Neural progenitor cell (in vitro differentiated cells): ENCODE measurements at regions not wholly inside any gene's neighbourhood (a gene's known extent, or its start where the extent isn't known, plus 50 kb on each side); places are given as distances from the start of the nearest gene placed in this dataset.

Experiments used
- DNase-seq: peaks from one replicate; pipeline ENCODE4 v3.0.0-alpha.2; 2016; ENCODE audit warnings: low spot score
- H2AFZ ChIP-seq: fragments of 200-600 bp; sonication (generic); replicated peaks from 2 replicates; pipeline ENCODE4 v1.6.1; 2016; ENCODE audit warnings: antibody characterized with exemption
- H3F3A ChIP-seq: fragments of 200-600 bp; sonication (generic); 2 replicates; pipeline ENCODE4 v1.6.1; 2016; ENCODE audit warnings: antibody characterized with exemption, low read depth
- H3K27ac ChIP-seq: fragments of 200-600 bp; sonication (generic); 2 replicates; pipeline ENCODE4 v1.5.1; 2016; ENCODE audit warnings: mild to moderate bottlenecking
- H3K27me3 ChIP-seq: fragments of 200-600 bp; sonication (generic); 2 replicates; pipeline ENCODE4 v1.6.1; 2016; ENCODE audit warnings: mild to moderate bottlenecking, moderate library complexity
- H3K36me3 ChIP-seq: fragments of 200-600 bp; sonication (generic); 2 replicates; pipeline ENCODE4 v1.5.1; 2016
- H3K4me1 ChIP-seq: fragments of 200-600 bp; sonication (generic); 2 replicates; pipeline ENCODE4 v1.6.1; 2016; ENCODE audit warnings: mixed run types
- H3K4me2 ChIP-seq: fragments of 200-600 bp; sonication (generic); 2 replicates; pipeline ENCODE4 v1.6.1; 2016
- H3K4me3 ChIP-seq: fragments of 200-600 bp; sonication (generic); 2 replicates; pipeline ENCODE4 v1.5.1; 2016
- H3K79me2 ChIP-seq: fragments of 200-600 bp; sonication (generic); 2 replicates; pipeline ENCODE4 v1.6.1; 2016; ENCODE audit warnings: low read depth
- H3K9ac ChIP-seq: fragments of 200-600 bp; sonication (generic); 2 replicates; pipeline ENCODE4 v1.6.1; 2016
- H3K9me3 ChIP-seq: fragments of 200-600 bp; sonication (generic); 2 replicates; pipeline ENCODE4 v1.5.1; 2016; ENCODE audit warnings: low read depth
- H4K20me1 ChIP-seq: fragments of 200-600 bp; sonication (generic); 2 replicates; pipeline ENCODE4 v1.6.1; 2016; ENCODE audit warnings: low read depth
- H3K27ac Mint-ChIP-seq: 3 replicates; pipeline ENCODE4 v1.8.0; 2021; ENCODE audit warnings: mixed read lengths
- H3K27me3 Mint-ChIP-seq: 2 replicates; pipeline ENCODE4 v1.8.0; 2022; ENCODE audit warnings: low read depth, mild to moderate bottlenecking, inconsistent platforms, moderate library complexity, mixed read lengths; ENCODE audit not compliant: insufficient read depth
- H3K36me3 Mint-ChIP-seq: 3 replicates; pipeline ENCODE4 v1.8.0; 2021; ENCODE audit warnings: mixed read lengths
- H3K4me1 Mint-ChIP-seq: 3 replicates; pipeline ENCODE4 v1.8.0; 2021; ENCODE audit warnings: mixed read lengths
- H3K4me3 Mint-ChIP-seq: 3 replicates; pipeline ENCODE4 v1.8.0; 2021; ENCODE audit warnings: mild to moderate bottlenecking, moderate library complexity, mixed read lengths
- H3K9me3 Mint-ChIP-seq: 3 replicates; pipeline ENCODE4 v1.8.0; 2020; ENCODE audit warnings: mixed read lengths
- CTCF ChIP-seq: fragments of 200-600 bp; sonication (generic); IDR thresholded peaks from 2 replicates; pipeline ENCODE4 v1.5.1; 2017; ENCODE audit warnings: antibody characterized with exemption, mild to moderate bottlenecking
- EZH2 ChIP-seq: fragments of 200-600 bp; sonication (generic); IDR thresholded peaks from 2 replicates; pipeline ENCODE4 v1.6.1; 2017; ENCODE audit warnings: antibody characterized with exemption, mild to moderate bottlenecking, moderate library complexity
- EZH2phosphoT487 ChIP-seq: fragments of 200-600 bp; sonication (generic); IDR thresholded peaks from 2 replicates; pipeline ENCODE4 v1.6.1; 2017; ENCODE audit warnings: antibody characterized with exemption

GRCh38 chr7:117997862-117998825 is 124.9 kb upstream of the CTTNBP2 start:
- no peaks in the 10 kb centered on the region for H3K27me3 ChIP-seq
- H3K27ac Mint-ChIP-seq, result no peak overlapping the region

DNA sequence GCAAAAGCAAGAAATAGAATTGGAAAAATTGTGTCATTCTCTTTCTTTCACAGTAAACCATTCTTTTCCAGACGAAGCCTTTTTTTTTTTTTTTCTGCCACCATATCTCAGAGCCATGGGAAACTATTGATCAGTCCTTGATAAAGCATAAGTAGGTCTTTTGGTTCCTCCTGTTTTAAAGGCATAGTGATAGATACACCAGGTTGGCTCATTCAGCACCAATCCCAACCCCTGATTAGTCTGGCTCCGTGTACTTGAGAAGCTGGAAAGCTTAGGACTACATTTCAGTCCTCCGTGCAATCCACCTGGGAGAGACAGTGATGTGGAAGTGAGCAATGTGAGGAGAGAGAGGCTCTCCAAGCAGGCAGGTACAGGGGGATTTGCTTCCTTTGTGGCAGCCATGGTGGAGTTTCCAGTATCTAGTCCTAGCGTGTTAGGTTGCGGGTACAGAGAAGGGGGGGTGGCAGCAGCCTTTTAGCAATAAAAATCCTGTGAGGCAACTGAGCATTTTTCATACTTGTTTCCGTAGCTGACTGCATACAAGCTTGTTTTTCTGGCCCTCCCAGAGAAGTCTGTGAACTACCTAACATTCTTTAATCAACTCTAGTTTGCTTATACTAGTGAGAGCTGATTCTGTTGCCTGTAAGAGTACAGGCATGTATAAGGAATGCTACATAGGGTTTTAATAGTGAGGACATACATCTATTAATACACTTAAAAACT is 127.4 kb upstream of the CTTNBP2 start:
- H3K36me3 ChIP-seq, result no peaks in the 10 kb centered on the region
- no peak overlapping the region for H3K27ac Mint-ChIP-seq
- peak overlapping the region; percentile 32 for H2AFZ ChIP-seq

More at GRCh38 chr7:117997862-117998825, 124.9 kb upstream of the CTTNBP2 start:
- Histone ChIP-seq H3K4me2 (no peak overlapping the region), H3K9ac (no peak overlapping the region), H3F3A (no peaks in the 10 kb centered on the region), H3K4me1 (no peaks in the 10 kb centered on the region), H3K4me3 (no peak overlapping the region), H2AFZ (no peak overlapping the region), H3K27ac (no peak overlapping the region), H3K9me3 (no peaks in the 10 kb centered on the region), H3K79me2 (no peaks in the 10 kb centered on the region), H3K36me3 (no peaks in the 10 kb centered on the region), H4K20me1 (no peaks in the 10 kb centered on the region)
- H3K4me3 Mint-ChIP-seq, result no peak overlapping the region
- DNase-seq, result no peak
- H3K4me1 Mint-ChIP-seq, result no peaks in the 10 kb centered on the region
- H3K27me3 Mint-ChIP-seq, result no peaks in the 10 kb centered on the region
- TF ChIP-seq CTCF (no peak), EZH2 (no peak), EZH2phosphoT487 (no peak)
- H3K9me3 Mint-ChIP-seq, result no peaks in the 10 kb centered on the region
- H3K36me3 Mint-ChIP-seq, result no peaks in the 10 kb centered on the region

DNA sequence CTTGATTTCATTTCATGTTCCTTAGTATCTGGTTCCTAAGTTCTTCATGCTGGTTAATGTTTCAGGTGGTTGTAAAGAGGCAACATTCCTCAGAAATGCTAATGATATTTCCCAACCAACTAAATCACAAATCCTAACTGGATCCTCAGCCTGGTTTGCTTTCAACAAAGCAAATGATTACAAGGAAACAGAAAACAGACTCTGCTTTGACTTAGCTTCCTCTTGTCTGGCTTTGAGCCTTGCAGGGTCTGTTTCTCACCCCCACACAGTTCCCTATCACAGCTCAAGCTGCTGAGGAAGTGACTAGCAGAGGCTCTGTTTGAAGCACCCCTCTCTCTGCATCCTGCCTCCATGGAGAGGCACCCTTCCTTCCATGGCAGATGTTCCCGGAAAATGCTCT is 130.2 kb upstream of the CTTNBP2 start:
- H3K36me3 ChIP-seq, result no peaks in the 10 kb centered on the region
- H3K4me1 Mint-ChIP-seq, result peaks cover 11% of the 10 kb centered on the region
- DNase-seq, result no peak
- no peaks in the 10 kb centered on the region for H3K36me3 Mint-ChIP-seq
- TF ChIP-seq EZH2phosphoT487 (no peak), CTCF (no peak), EZH2 (no peak)
- H3K4me3 ChIP-seq, result no peak overlapping the region
- H3K9ac ChIP-seq, result no peak overlapping the region
- H3K27ac ChIP-seq, result no peak overlapping the region
- H3K27me3 ChIP-seq, result no peaks in the 10 kb centered on the region
- peaks cover 11% of the 10 kb centered on the region for H3F3A ChIP-seq
- no peaks in the 10 kb centered on the region for H3K9me3 Mint-ChIP-seq
- H3K4me2 ChIP-seq, result no peak overlapping the region
- no peak overlapping the region for H3K4me3 Mint-ChIP-seq
- peaks cover 23% of the 10 kb centered on the region for H3K4me1 ChIP-seq
- peaks cover 3% of the 10 kb centered on the region for H3K27me3 Mint-ChIP-seq
- H3K27ac Mint-ChIP-seq, result no peak overlapping the region
- no peaks in the 10 kb centered on the region for H3K9me3 ChIP-seq
- no peaks in the 10 kb centered on the region for H3K79me2 ChIP-seq
- H4K20me1 ChIP-seq, result no peaks in the 10 kb centered on the region
- H2AFZ ChIP-seq, result peak overlapping the region; percentile 70

More for the DNA sequence above, 127.4 kb upstream of the CTTNBP2 start:
- Histone ChIP-seq H3F3A (peaks cover 10% of the 10 kb centered on the region), H3K4me1 (peaks cover 21% of the 10 kb centered on the region), H3K27me3 (no peaks in the 10 kb centered on the region), H3K4me3 (no peak overlapping the region), H3K9ac (no peak overlapping the region), H3K9me3 (no peaks in the 10 kb centered on the region), H4K20me1 (no peaks in the 10 kb centered on the region), H3K27ac (no peak overlapping the region), H3K79me2 (no peaks in the 10 kb centered on the region), H3K4me2 (no peak overlapping the region)
- H3K27me3 Mint-ChIP-seq, result peaks cover 3% of the 10 kb centered on the region
- no peak for DNase-seq
- no peaks in the 10 kb centered on the region for H3K9me3 Mint-ChIP-seq
- peaks cover 9% of the 10 kb centered on the region for H3K4me1 Mint-ChIP-seq
- TF ChIP-seq EZH2phosphoT487 (no peak), CTCF (no peak), EZH2 (no peak)
- H3K36me3 Mint-ChIP-seq, result no peaks in the 10 kb centered on the region
- H3K4me3 Mint-ChIP-seq, result no peak overlapping the region
